Stomach (tissue), 4 donors: ENCODE measurements at regions not wholly inside any gene's neighbourhood (a gene's known extent, or its start where the extent isn't known, plus 50 kb on each side); places are given as distances from the start of the nearest gene placed in this dataset.

Experiments used
- EP300 ChIP-seq: sonication (generic); formaldehyde crosslinking; IDR thresholded peaks from one replicate; pipeline ENCODE4 v1.6.1; 2017; ENCODE audit warnings: antibody characterized with exemption
- TF ChIP-seq, protein P1 (sequence below), 7 experiments: fragments of 450-650 bp in 4 of 7; fragments of 200-600 bp in 3 of 7; sonication (generic) in 3 of 7; IDR thresholded peaks; one replicate each; pipeline ENCODE4 v1.5.1; 2016 to 2019; ENCODE audit warnings: antibody characterized with exemption in 7 of 7, control low read depth in 2 of 7, mild to moderate bottlenecking in 1 of 7

- TF ChIP-seq, protein P1, sequence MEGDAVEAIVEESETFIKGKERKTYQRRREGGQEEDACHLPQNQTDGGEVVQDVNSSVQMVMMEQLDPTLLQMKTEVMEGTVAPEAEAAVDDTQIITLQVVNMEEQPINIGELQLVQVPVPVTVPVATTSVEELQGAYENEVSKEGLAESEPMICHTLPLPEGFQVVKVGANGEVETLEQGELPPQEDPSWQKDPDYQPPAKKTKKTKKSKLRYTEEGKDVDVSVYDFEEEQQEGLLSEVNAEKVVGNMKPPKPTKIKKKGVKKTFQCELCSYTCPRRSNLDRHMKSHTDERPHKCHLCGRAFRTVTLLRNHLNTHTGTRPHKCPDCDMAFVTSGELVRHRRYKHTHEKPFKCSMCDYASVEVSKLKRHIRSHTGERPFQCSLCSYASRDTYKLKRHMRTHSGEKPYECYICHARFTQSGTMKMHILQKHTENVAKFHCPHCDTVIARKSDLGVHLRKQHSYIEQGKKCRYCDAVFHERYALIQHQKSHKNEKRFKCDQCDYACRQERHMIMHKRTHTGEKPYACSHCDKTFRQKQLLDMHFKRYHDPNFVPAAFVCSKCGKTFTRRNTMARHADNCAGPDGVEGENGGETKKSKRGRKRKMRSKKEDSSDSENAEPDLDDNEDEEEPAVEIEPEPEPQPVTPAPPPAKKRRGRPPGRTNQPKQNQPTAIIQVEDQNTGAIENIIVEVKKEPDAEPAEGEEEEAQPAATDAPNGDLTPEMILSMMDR (IDR thresholded peaks at IDR 0.05), result no peak
- TF ChIP-seq EP300, result no peak
These were observed 151.5 kb upstream of the KLF6 start for GRCh38 chr10:3936422-3937040.
